ENCODE measurements at regions not wholly inside any gene's neighbourhood (a gene's known extent, or its start where the extent isn't known, plus 50 kb on each side); places are given as distances from the start of the nearest gene placed in this dataset.
"Not testable (repeated sequence)": the region's sequence is repeated elsewhere in the genome, so short reads cannot be mapped to it uniquely, and the experiment has no call there.

GRCh38 chr1:206262424-206262823 is 59.1 kb downstream of the SRGAP2 start:
- TF ChIP-seq BHLHE40 (IDR thresholded peaks at IDR 0.05; ENCODE audit: borderline replicate concordance); ELF4 (IDR thresholded peaks at IDR 0.05); ARNT (IDR thresholded peaks at IDR 0.05); PKNOX1 (IDR thresholded peaks at IDR 0.05); SUZ12 (IDR thresholded peaks at IDR 0.05); FOXA1 (IDR thresholded peaks at IDR 0.05); LEF1 (IDR thresholded peaks at IDR 0.05; ENCODE audit: borderline replicate concordance); SP1 (IDR thresholded peaks at IDR 0.05); TARDBP (IDR thresholded peaks at IDR 0.05): not testable (repeated sequence)

Data from HEK293T (cell line).